ENCODE measurements at regions not wholly inside any gene's neighbourhood (a gene's known extent, or its start where the extent isn't known, plus 50 kb on each side); places are given as distances from the start of the nearest gene placed in this dataset.

DNA sequence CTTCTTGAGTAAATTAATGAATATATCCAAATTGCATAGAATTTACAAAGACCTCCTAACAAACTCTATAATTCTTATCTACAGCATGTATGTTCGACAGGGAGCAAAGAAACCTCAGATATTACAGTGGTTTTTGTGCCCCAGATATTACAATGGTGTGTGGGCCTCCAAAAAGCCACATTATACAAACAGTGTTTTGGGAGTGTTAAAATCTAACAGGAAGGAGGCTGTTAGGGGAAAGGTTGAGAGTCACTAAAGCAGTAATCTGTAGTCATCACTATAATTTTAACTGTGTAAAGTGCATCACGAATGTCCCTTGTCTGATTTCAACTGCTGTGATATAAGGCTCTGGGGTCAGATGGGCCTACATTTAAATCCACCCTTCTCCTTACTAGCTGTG, 400.2 kb upstream of the C16orf82 start:
- no peaks in the 10 kb centered on the region for H3K27me3 ChIP-seq (ENCODE audit: insufficient read depth, low read length)
- no peak overlapping the region for H2AFZ ChIP-seq (ENCODE audit: low read length)
- H3K9ac ChIP-seq (ENCODE audit: low read length): no peak overlapping the region
- TF ChIP-seq, protein P1, sequence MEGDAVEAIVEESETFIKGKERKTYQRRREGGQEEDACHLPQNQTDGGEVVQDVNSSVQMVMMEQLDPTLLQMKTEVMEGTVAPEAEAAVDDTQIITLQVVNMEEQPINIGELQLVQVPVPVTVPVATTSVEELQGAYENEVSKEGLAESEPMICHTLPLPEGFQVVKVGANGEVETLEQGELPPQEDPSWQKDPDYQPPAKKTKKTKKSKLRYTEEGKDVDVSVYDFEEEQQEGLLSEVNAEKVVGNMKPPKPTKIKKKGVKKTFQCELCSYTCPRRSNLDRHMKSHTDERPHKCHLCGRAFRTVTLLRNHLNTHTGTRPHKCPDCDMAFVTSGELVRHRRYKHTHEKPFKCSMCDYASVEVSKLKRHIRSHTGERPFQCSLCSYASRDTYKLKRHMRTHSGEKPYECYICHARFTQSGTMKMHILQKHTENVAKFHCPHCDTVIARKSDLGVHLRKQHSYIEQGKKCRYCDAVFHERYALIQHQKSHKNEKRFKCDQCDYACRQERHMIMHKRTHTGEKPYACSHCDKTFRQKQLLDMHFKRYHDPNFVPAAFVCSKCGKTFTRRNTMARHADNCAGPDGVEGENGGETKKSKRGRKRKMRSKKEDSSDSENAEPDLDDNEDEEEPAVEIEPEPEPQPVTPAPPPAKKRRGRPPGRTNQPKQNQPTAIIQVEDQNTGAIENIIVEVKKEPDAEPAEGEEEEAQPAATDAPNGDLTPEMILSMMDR (IDR thresholded peaks at IDR 0.05; ENCODE audit: low read length): no peak
- TF ChIP-seq EZH2 (IDR thresholded peaks at IDR 0.05; ENCODE audit: borderline replicate concordance, low read length): no peak
- H3K4me2 ChIP-seq (ENCODE audit: low read length): no peak overlapping the region
- H3K36me3 ChIP-seq (ENCODE audit: insufficient read depth, low read length): no peaks in the 10 kb centered on the region
- no peak overlapping the region for H3K27ac ChIP-seq (ENCODE audit: low read depth, low read length, poor library complexity, severe bottlenecking)
- no peaks in the 10 kb centered on the region for H3F3A ChIP-seq (ENCODE audit: insufficient read depth, low read length)
- H3K9me3 ChIP-seq (ENCODE audit: low read length): no peaks in the 10 kb centered on the region
- no peak overlapping the region for H3K4me3 ChIP-seq (ENCODE audit: low read depth, low read length, poor library complexity, severe bottlenecking)
- H3K4me1 ChIP-seq (ENCODE audit: insufficient read depth, low read length, severe bottlenecking): peaks cover 32% of the 10 kb centered on the region
- no peaks in the 10 kb centered on the region for H3K79me2 ChIP-seq (ENCODE audit: insufficient read depth, low read length)
- no peaks in the 10 kb centered on the region for H3K9me2 ChIP-seq (ENCODE audit: low read depth, low read length)
- no peaks in the 10 kb centered on the region for H4K20me1 ChIP-seq (ENCODE audit: insufficient read depth, low read length)

DNA sequence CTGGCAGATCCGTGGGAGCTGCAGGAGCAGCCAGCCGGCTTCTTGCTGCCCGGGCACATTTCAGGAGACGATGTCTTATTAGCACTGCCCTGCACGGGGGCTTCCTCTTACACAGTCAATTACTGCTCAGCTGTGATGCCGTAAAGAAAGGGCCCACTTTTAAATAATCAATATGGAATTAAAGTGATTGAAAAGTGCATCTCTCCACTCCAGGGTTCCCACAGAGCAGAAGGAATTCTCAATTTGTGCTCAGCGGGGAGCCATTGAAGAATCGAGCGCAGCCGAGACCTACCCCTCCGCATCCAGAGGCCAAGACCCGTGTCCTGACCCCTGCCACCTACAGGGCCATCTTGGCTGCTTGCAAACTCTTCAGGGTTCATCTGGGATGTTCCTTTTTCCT, 399.4 kb upstream of the C16orf82 start:
- Histone ChIP-seq H3K36me3 (ENCODE audit: insufficient read depth, low read length) (no peaks in the 10 kb centered on the region), H3K27ac (ENCODE audit: low read depth, low read length, poor library complexity, severe bottlenecking) (no peak overlapping the region), H3K4me1 (ENCODE audit: insufficient read depth, low read length, severe bottlenecking) (peaks cover 40% of the 10 kb centered on the region), H4K20me1 (ENCODE audit: insufficient read depth, low read length) (no peaks in the 10 kb centered on the region), H3K9me2 (ENCODE audit: low read depth, low read length) (no peaks in the 10 kb centered on the region), H3K9ac (ENCODE audit: low read length) (no peak overlapping the region), H3K79me2 (ENCODE audit: insufficient read depth, low read length) (no peaks in the 10 kb centered on the region), H3K9me3 (ENCODE audit: low read length) (no peaks in the 10 kb centered on the region), H3K27me3 (ENCODE audit: insufficient read depth, low read length) (no peaks in the 10 kb centered on the region), H2AFZ (ENCODE audit: low read length) (no peak overlapping the region), H3K4me2 (ENCODE audit: low read length) (no peak overlapping the region), H3F3A (ENCODE audit: insufficient read depth, low read length) (no peaks in the 10 kb centered on the region), H3K4me3 (ENCODE audit: low read depth, low read length, poor library complexity, severe bottlenecking) (no peak overlapping the region)
- no peak for TF ChIP-seq EZH2 (IDR thresholded peaks at IDR 0.05; ENCODE audit: borderline replicate concordance, low read length)
- TF ChIP-seq, protein P1 (IDR thresholded peaks at IDR 0.05; ENCODE audit: low read length): no peak

DNA sequence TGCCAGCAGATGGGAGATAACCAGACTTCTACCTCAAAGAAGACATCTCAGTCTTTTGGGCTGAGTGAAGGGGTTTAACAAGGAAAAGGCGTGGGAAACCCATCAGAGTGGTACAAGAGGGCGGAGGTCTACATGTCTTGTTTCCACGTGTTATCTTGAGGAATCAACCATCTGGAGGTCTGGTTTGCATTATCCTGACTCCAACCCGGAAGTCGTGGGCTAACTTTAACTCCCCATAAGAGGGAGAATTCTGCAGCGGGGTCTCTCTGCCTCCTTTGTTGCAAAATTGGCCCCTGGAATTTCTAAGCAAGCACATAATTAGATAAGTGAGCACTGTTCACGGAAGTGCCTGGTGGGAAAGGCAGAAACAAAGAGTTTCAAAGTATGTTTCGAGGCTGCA, 398.7 kb upstream of the C16orf82 start:
- Histone ChIP-seq H3K4me2 (ENCODE audit: low read length) (no peak overlapping the region), H2AFZ (ENCODE audit: low read length) (no peak overlapping the region), H3K4me3 (ENCODE audit: low read depth, low read length, poor library complexity, severe bottlenecking) (no peak overlapping the region), H3K4me1 (ENCODE audit: insufficient read depth, low read length, severe bottlenecking) (peaks cover 43% of the 10 kb centered on the region), H3K79me2 (ENCODE audit: insufficient read depth, low read length) (no peaks in the 10 kb centered on the region), H3F3A (ENCODE audit: insufficient read depth, low read length) (no peaks in the 10 kb centered on the region), H3K27ac (ENCODE audit: low read depth, low read length, poor library complexity, severe bottlenecking) (no peak overlapping the region), H3K36me3 (ENCODE audit: insufficient read depth, low read length) (no peaks in the 10 kb centered on the region), H4K20me1 (ENCODE audit: insufficient read depth, low read length) (no peaks in the 10 kb centered on the region), H3K9me3 (ENCODE audit: low read length) (no peaks in the 10 kb centered on the region), H3K9ac (ENCODE audit: low read length) (no peak overlapping the region), H3K27me3 (ENCODE audit: insufficient read depth, low read length) (no peaks in the 10 kb centered on the region), H3K9me2 (ENCODE audit: low read depth, low read length) (no peaks in the 10 kb centered on the region)
- TF ChIP-seq, protein P1 (IDR thresholded peaks at IDR 0.05; ENCODE audit: low read length): no peak
- TF ChIP-seq EZH2 (IDR thresholded peaks at IDR 0.05; ENCODE audit: borderline replicate concordance, low read length): no peak
